A549 (cell line): ENCODE measurements at regions not wholly inside any gene's neighbourhood (a gene's known extent, or its start where the extent isn't known, plus 50 kb on each side); places are given as distances from the start of the nearest gene placed in this dataset.

Source experiments
- ATAC-seq, 2 experiments: fragments of 200-7000 bp in 1 of 2; fragments of >200 bp in 1 of 2; cut with Nextera tagmentation in 1 of 2; cut with Tn5 transposase in 1 of 2; 3 replicates each; pipeline versions ENCODE4 v1.8.0 to v1.9.1; 2018 to 2020; ENCODE audit warnings: mild to moderate bottlenecking in 1 of 2, moderate library complexity in 1 of 2
- CTCF ChIA-PET: fragments of 300-600 bp; sonication (Branson Sonifier 250); formaldehyde crosslinking; extraction: SDS; loops from one replicate; lab custom pipeline; 2021; ENCODE audit warnings: antibody characterized with exemption, inconsistent platforms; lab: Yijun Ruan, JAX
- POLR2A ChIA-PET: fragments of 350-600 bp; formaldehyde crosslinking; extraction: SDS; loops from one replicate; lab custom pipeline; 2021; ENCODE audit warnings: antibody characterized with exemption, inconsistent platforms; lab: Yijun Ruan, JAX
- DNase-seq, 2 experiments: peaks; one replicate each; pipeline versions ENCODE4 v3.0.0 to v3.0.0-alpha.2; 2011 to 2016; ENCODE audit warnings: low read depth in 1 of 2, low spot score in 1 of 2
- FAIRE-seq: peaks from 2 replicates; lab custom pipeline; 2011; peaks lifted over from hg19 to GRCh38; lab: Jason Lieb, UNC
- H3K27ac ChIP-seq, 2 experiments: fragments of >200 bp; sonication (Bioruptor Twin); formaldehyde crosslinking; 3 replicates each; pipeline ENCODE4 v1.5.1; 2016 to 2017
- H3K4me1 ChIP-seq: fragments of >200 bp; sonication (Bioruptor Twin); formaldehyde crosslinking; 3 replicates; pipeline ENCODE4 v1.6.1; 2016
- H3K4me2 ChIP-seq: fragments of >200 bp; sonication (Bioruptor Twin); formaldehyde crosslinking; 3 replicates; pipeline ENCODE4 v1.6.1; 2016
- H3K4me3 ChIP-seq: fragments of >200 bp; sonication (Bioruptor Twin); formaldehyde crosslinking; 3 replicates; pipeline ENCODE4 v1.5.1; 2016
- H3K9me3 ChIP-seq: fragments of >200 bp; sonication (Bioruptor Twin); formaldehyde crosslinking; 3 replicates; pipeline ENCODE4 v1.6.1; 2016
- BCL3 ChIP-seq: fragments of >200 bp; sonication (Bioruptor Twin); formaldehyde crosslinking; IDR thresholded peaks from 3 replicates; pipeline ENCODE4 v1.6.1; 2016
- BHLHE40 ChIP-seq: IDR thresholded peaks from 2 replicates; pipeline ENCODE4 v1.6.1; 2012; ENCODE audit warnings: low read depth, low read length, inconsistent platforms
- CHD2 ChIP-seq: fragments of 150-350 bp; IDR thresholded peaks from 2 replicates; pipeline ENCODE4 v1.6.1; 2014; ENCODE audit warnings: low read length; ENCODE audit not compliant: partially characterized antibody
- ESRRA ChIP-seq: fragments of 150-350 bp; IDR thresholded peaks from 2 replicates; pipeline ENCODE4 v1.6.1; 2014; ENCODE audit warnings: mild to moderate bottlenecking, low read length, borderline replicate concordance
- FOSB ChIP-seq: fragments of 250-450 bp; sonication (Bioruptor Pico); IDR thresholded peaks from 2 replicates; pipeline ENCODE4 v1.5.0; 2020; ENCODE audit warnings: mild to moderate bottlenecking, moderate library complexity
- HEYL ChIP-seq: fragments of 250-450 bp; sonication (Bioruptor Pico); IDR thresholded peaks from 2 replicates; pipeline ENCODE4 v1.8.0; 2021; ENCODE audit warnings: mild to moderate bottlenecking, moderate library complexity
- JUN ChIP-seq, 2 experiments: fragments of >200 bp; sonication (Bioruptor Twin); formaldehyde crosslinking; IDR thresholded peaks; 2 replicates in 1 of 2; 3 replicates in 1 of 2; pipeline ENCODE4 v1.6.1; 2016 to 2017
- MAFK ChIP-seq: fragments of 450-650 bp; IDR thresholded peaks from 2 replicates; pipeline ENCODE4 v1.6.1; 2014; ENCODE audit not compliant: partially characterized antibody
- NPAS2 ChIP-seq: fragments of 250-450 bp; sonication (Bioruptor Pico); IDR thresholded peaks from 2 replicates; pipeline ENCODE4 v1.8.0; 2022; ENCODE audit warnings: mild to moderate bottlenecking, moderate library complexity, borderline replicate concordance
- NR3C1 ChIP-seq: fragments of >200 bp; sonication (Bioruptor Twin); formaldehyde crosslinking; IDR thresholded peaks from 3 replicates; pipeline ENCODE4 v1.6.1; 2017
- REST ChIP-seq: fragments of 200-600 bp; sonication (generic); IDR thresholded peaks from 2 replicates; pipeline ENCODE4 v1.6.1; 2016; ENCODE audit warnings: antibody characterized with exemption, mild to moderate bottlenecking, moderate library complexity
- RFX5 ChIP-seq: fragments of 450-650 bp; IDR thresholded peaks from 2 replicates; pipeline ENCODE4 v1.7.1; 2014; ENCODE audit warnings: antibody characterized with exemption, mild to moderate bottlenecking, moderate library complexity
- ZC3H11A ChIP-seq: fragments of 450-650 bp; IDR thresholded peaks from 2 replicates; pipeline ENCODE4 v1.6.1; 2014; ENCODE audit warnings: antibody characterized with exemption, mild to moderate bottlenecking
- ZNF302 ChIP-seq: fragments of 250-450 bp; sonication (Bioruptor Pico); IDR thresholded peaks from 2 replicates; pipeline ENCODE4 v1.9.0; 2021; ENCODE audit warnings: inconsistent platforms, mild to moderate bottlenecking, moderate library complexity
- ZSCAN20 ChIP-seq: fragments of 250-450 bp; sonication (Bioruptor Pico); IDR thresholded peaks from 2 replicates; pipeline ENCODE4 v1.8.0; 2022; ENCODE audit warnings: mild to moderate bottlenecking, moderate library complexity
- WGBS: methylation state at CpG from one replicate; pipeline ENCODE4 v1.1.6; 2017; ENCODE audit errors: missing lambda C conversion rate; 5-methylcytosine and 5-hydroxymethylcytosine counted together
- TF ChIP-seq, protein P1 (sequence below): fragments of 250-450 bp; sonication (Bioruptor Pico); IDR thresholded peaks from 2 replicates; pipeline ENCODE4 v1.5.0; 2021; ENCODE audit warnings: mild to moderate bottlenecking, moderate library complexity, borderline replicate concordance
- TF ChIP-seq, protein P2 (sequence below): fragments of >200 bp; sonication (Bioruptor Twin); formaldehyde crosslinking; IDR thresholded peaks from 2 replicates; pipeline ENCODE4 v1.6.1; 2016
- TF ChIP-seq, protein P3 (sequence below): IDR thresholded peaks from 2 replicates; pipeline ENCODE4 v1.6.1; 2012
- TF ChIP-seq, protein P4 (sequence below): fragments of 150-350 bp; IDR thresholded peaks from 2 replicates; pipeline ENCODE4 v1.6.1; 2014; ENCODE audit warnings: low read depth, mild to moderate bottlenecking, low read length
- TF ChIP-seq, protein P5 (sequence below): fragments of 450-650 bp; IDR thresholded peaks from 2 replicates; pipeline ENCODE4 v1.6.1; 2014; ENCODE audit warnings: antibody characterized with exemption
- TF ChIP-seq, protein P6 (sequence below): IDR thresholded peaks from 2 replicates; pipeline ENCODE4 v1.6.1; 2012

DNA sequence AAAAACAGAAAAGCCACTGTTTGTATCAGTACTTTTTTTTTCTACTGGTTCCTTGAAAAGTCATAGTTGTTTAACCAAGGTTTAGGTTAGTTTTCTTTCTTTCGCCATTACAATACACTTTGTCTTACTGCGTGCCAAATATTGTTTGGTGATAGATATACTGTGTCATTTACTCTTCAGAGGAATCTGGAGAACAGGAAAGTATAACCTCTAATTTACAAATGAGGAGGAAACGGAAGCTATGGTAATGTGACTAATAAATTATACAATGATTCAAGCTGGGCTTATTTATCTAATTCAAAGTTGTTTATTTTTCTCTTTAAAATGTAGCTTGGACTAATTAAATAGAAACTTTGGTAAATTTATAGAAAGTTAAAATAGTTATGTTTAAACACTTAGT lies 96.2 kb upstream of the ROBO2 start (continued):
- TF ChIP-seq, protein P1, sequence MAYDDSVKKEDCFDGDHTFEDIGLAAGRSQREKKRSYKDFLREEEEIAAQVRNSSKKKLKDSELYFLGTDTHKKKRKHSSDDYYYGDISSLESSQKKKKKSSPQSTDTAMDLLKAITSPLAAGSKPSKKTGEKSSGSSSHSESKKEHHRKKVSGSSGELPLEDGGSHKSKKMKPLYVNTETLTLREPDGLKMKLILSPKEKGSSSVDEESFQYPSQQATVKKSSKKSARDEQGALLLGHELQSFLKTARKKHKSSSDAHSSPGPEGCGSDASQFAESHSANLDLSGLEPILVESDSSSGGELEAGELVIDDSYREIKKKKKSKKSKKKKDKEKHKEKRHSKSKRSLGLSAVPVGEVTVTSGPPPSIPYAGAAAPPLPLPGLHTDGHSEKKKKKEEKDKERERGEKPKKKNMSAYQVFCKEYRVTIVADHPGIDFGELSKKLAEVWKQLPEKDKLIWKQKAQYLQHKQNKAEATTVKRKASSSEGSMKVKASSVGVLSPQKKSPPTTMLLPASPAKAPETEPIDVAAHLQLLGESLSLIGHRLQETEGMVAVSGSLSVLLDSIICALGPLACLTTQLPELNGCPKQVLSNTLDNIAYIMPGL (CRISPR knock-in tag), result no peak
- TF ChIP-seq, all 56 proteins: peak for 0

- ATAC-seq (no peak), FAIRE-seq (no peak), DNase-seq (no peak)
- Histone ChIP-seq H3K4me1 (no peaks in the 10 kb centered on the region), H3K9me3 (no peaks in the 10 kb centered on the region), H3K4me2 (no peak overlapping the region), H3K4me3 (no peak overlapping the region), H3K27ac (no peak overlapping the region)
- CTCF ChIA-PET, result no interaction called here
- POLR2A ChIA-PET, result no interaction called here
- TF ChIP-seq HEYL (CRISPR knock-in tag), result no peak
- TF ChIP-seq MAFK, result no peak
- TF ChIP-seq BHLHE40, result no peak
- TF ChIP-seq NPAS2 (CRISPR knock-in tag), result no peak
- TF ChIP-seq, protein P2, sequence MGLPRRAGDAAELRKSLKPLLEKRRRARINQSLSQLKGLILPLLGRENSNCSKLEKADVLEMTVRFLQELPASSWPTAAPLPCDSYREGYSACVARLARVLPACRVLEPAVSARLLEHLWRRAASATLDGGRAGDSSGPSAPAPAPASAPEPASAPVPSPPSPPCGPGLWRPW, result no peak
- TF ChIP-seq, protein P3, sequence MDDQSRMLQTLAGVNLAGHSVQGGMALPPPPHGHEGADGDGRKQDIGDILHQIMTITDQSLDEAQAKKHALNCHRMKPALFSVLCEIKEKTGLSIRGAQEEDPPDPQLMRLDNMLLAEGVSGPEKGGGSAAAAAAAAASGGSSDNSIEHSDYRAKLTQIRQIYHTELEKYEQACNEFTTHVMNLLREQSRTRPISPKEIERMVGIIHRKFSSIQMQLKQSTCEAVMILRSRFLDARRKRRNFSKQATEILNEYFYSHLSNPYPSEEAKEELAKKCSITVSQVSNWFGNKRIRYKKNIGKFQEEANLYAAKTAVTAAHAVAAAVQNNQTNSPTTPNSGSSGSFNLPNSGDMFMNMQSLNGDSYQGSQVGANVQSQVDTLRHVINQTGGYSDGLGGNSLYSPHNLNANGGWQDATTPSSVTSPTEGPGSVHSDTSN, result no peak
- TF ChIP-seq REST, result no peak
- no peak for TF ChIP-seq NR3C1
- TF ChIP-seq ZNF302 (CRISPR knock-in tag), result no peak
- TF ChIP-seq FOSB (CRISPR knock-in tag), result no peak
- 71% methylated on average over 3 of the region's 3 CpGs for WGBS
Measured at GRCh38 chr3:76949033-76949432, 90.9 kb upstream of the ROBO2 start.

GRCh38 chr3:76949462-76949861 lies 90.4 kb upstream of the ROBO2 start:
- DNase-seq, result no peak
- no peaks in the 10 kb centered on the region for H3K9me3 ChIP-seq
- CTCF ChIA-PET, result no interaction called here
- no peak overlapping the region for H3K27ac ChIP-seq
- no peak for TF ChIP-seq RFX5
- TF ChIP-seq, all 56 proteins: peak for 0
- Histone ChIP-seq H3K4me2 (no peak overlapping the region), H3K4me3 (no peak overlapping the region), H3K4me1 (no peaks in the 10 kb centered on the region)
- POLR2A ChIA-PET, result no interaction called here
- FAIRE-seq (no peak), ATAC-seq (no peak)
- WGBS, result 3% methylated on average over 9 of the region's 9 CpGs

- ChIA-PET POLR2A (no interaction called here), CTCF (no interaction called here)
- 13% methylated on average over 3 of the region's 3 CpGs for WGBS
- no peak overlapping the region for H3K4me3 ChIP-seq
- H3K4me2 ChIP-seq, result no peak overlapping the region
- no peak overlapping the region for H3K27ac ChIP-seq
- no peak for FAIRE-seq
- H3K9me3 ChIP-seq, result no peaks in the 10 kb centered on the region
- no peaks in the 10 kb centered on the region for H3K4me1 ChIP-seq
- ATAC-seq, result no peak
- DNase-seq, result no peak
- TF ChIP-seq, protein P2, result no peak
- TF ChIP-seq, protein P4, sequence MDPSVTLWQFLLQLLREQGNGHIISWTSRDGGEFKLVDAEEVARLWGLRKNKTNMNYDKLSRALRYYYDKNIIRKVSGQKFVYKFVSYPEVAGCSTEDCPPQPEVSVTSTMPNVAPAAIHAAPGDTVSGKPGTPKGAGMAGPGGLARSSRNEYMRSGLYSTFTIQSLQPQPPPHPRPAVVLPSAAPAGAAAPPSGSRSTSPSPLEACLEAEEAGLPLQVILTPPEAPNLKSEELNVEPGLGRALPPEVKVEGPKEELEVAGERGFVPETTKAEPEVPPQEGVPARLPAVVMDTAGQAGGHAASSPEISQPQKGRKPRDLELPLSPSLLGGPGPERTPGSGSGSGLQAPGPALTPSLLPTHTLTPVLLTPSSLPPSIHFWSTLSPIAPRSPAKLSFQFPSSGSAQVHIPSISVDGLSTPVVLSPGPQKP, result no peak
- TF ChIP-seq, protein P5, sequence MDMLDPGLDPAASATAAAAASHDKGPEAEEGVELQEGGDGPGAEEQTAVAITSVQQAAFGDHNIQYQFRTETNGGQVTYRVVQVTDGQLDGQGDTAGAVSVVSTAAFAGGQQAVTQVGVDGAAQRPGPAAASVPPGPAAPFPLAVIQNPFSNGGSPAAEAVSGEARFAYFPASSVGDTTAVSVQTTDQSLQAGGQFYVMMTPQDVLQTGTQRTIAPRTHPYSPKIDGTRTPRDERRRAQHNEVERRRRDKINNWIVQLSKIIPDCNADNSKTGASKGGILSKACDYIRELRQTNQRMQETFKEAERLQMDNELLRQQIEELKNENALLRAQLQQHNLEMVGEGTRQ, result no peak
- TF ChIP-seq NPAS2 (CRISPR knock-in tag) (no peak), FOSB (CRISPR knock-in tag) (no peak), ZSCAN20 (CRISPR knock-in tag) (no peak), JUN (IDR thresholded peaks at IDR 0.05) (no peak), BCL3 (no peak), ZC3H11A (no peak), ESRRA (no peak), CHD2 (no peak)
- TF ChIP-seq, protein P6, sequence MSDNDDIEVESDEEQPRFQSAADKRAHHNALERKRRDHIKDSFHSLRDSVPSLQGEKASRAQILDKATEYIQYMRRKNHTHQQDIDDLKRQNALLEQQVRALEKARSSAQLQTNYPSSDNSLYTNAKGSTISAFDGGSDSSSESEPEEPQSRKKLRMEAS, result no peak
Measured at GRCh38 chr3:76950590-76950989, 89.3 kb upstream of the ROBO2 start.
